ENCODE measurements at regions not wholly inside any gene's neighbourhood (a gene's known extent, or its start where the extent isn't known, plus 50 kb on each side); places are given as distances from the start of the nearest gene placed in this dataset.

DNA sequence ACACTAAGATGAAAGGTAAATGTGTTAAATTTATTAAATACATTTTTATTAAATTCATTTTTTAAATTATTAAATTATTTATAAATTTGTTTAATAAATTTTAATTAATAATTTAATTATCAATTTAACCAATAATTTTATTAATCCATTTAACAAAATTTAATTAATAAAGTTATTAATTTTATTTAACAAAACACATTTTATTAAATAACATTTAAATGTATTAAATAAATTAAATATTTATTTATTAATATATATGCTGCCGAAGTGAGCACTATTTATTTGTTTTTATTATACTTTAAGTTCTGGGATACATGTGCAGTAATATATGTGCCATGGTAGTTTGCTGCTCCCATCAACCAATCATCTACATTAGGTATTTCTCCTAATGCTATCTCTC, 719.5 kb downstream of the TRIML1 start:
- TF ChIP-seq SIN3A (IDR thresholded peaks at IDR 0.05; ENCODE audit: borderline replicate concordance, insufficient read depth, low read length) (no peak), TAF1 (IDR thresholded peaks at IDR 0.05; ENCODE audit: borderline replicate concordance, insufficient read depth, low read length) (no peak)
